ENCODE measurements at regions not wholly inside any gene's neighbourhood (a gene's known extent, or its start where the extent isn't known, plus 50 kb on each side); places are given as distances from the start of the nearest gene placed in this dataset.

DNA sequence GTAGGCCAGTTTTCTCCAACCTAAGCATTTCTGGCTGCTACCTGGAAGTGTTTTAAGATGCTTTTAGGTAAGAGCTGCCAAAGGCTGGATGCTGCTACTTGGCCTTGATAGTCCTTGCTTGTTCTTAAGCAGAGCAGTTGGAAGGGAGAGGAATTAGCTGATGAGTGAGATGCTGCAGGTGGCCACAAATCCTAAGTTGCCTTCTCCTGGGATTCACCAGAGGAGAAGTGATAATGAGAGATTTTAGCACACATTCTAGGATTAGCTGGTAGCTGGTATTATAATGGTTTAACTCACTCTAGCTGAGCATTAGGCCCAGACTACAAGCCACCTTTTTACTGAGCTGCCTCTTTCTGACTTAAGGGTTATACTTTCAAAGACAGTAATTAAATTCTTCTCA, 442.9 kb upstream of the RAG2 start:
- H3K4me1 Mint-ChIP-seq (ENCODE audit: unreplicated experiment) = no peaks in the 10 kb centered on the region
- no peak for DNase-seq (ENCODE audit: extremely low spot score, unreplicated experiment)
- H3K36me3 Mint-ChIP-seq (ENCODE audit: unreplicated experiment) = no peaks in the 10 kb centered on the region
- no peaks in the 10 kb centered on the region for H3K9me3 Mint-ChIP-seq (ENCODE audit: unreplicated experiment)
- no peak overlapping the region for H3K4me3 Mint-ChIP-seq (ENCODE audit: unreplicated experiment)
- H3K27me3 Mint-ChIP-seq (ENCODE audit: unreplicated experiment) = no peaks in the 10 kb centered on the region
- no peak for TF ChIP-seq CTCF (IDR thresholded peaks at IDR 0.05)
- no peak overlapping the region for H3K27ac Mint-ChIP-seq (ENCODE audit: unreplicated experiment)

GRCh38 chr11:37038911-37039310, 440.9 kb upstream of the RAG2 start:
- Mint-ChIP-seq H3K27me3 (ENCODE audit: unreplicated experiment) (no peaks in the 10 kb centered on the region), H3K27ac (ENCODE audit: unreplicated experiment) (no peak overlapping the region), H3K9me3 (ENCODE audit: unreplicated experiment) (no peaks in the 10 kb centered on the region), H3K36me3 (ENCODE audit: unreplicated experiment) (no peaks in the 10 kb centered on the region), H3K4me1 (ENCODE audit: unreplicated experiment) (no peaks in the 10 kb centered on the region), H3K4me3 (ENCODE audit: unreplicated experiment) (no peak overlapping the region)
- DNase-seq (ENCODE audit: extremely low spot score, unreplicated experiment) = no peak
- TF ChIP-seq CTCF (IDR thresholded peaks at IDR 0.05) = no peak

GRCh38 chr11:37026741-37027140, 428.7 kb upstream of the RAG2 start:
- H3K4me1 Mint-ChIP-seq (ENCODE audit: unreplicated experiment) = no peaks in the 10 kb centered on the region
- DNase-seq (ENCODE audit: extremely low spot score, unreplicated experiment) = no peak
- H3K36me3 Mint-ChIP-seq (ENCODE audit: unreplicated experiment) = no peaks in the 10 kb centered on the region
- H3K9me3 Mint-ChIP-seq (ENCODE audit: unreplicated experiment) = peaks cover 5% of the 10 kb centered on the region
- H3K27me3 Mint-ChIP-seq (ENCODE audit: unreplicated experiment) = no peaks in the 10 kb centered on the region
- H3K27ac Mint-ChIP-seq (ENCODE audit: unreplicated experiment) = no peak overlapping the region
- no peak for TF ChIP-seq CTCF (IDR thresholded peaks at IDR 0.05)
- H3K4me3 Mint-ChIP-seq (ENCODE audit: unreplicated experiment) = no peak overlapping the region

DNA sequence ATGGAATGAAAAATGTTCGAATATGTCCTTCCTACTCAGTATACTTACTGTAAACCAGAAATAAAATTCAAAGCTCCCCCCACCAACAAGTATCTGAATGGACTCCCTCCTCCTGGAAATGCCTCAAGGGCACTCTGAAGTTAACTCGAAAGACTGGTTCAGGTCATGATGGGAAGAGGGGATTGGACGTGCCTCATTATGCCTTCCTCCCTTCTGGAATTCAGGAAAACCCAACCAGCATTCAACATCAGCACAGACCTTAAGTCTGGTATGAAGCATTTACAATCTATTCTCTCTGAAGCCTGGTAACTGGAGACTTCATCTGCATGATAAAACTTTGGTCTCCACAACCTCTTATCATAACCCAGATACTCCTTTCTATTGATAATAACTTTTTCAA, 428.3 kb upstream of the RAG2 start:
- H3K4me3 Mint-ChIP-seq (ENCODE audit: unreplicated experiment) = no peak overlapping the region
- peaks cover under 1% of the 10 kb centered on the region for H3K9me3 Mint-ChIP-seq (ENCODE audit: unreplicated experiment)
- DNase-seq (ENCODE audit: extremely low spot score, unreplicated experiment) = no peak
- H3K36me3 Mint-ChIP-seq (ENCODE audit: unreplicated experiment) = no peaks in the 10 kb centered on the region
- no peaks in the 10 kb centered on the region for H3K27me3 Mint-ChIP-seq (ENCODE audit: unreplicated experiment)
- no peak for TF ChIP-seq CTCF (IDR thresholded peaks at IDR 0.05)
- no peaks in the 10 kb centered on the region for H3K4me1 Mint-ChIP-seq (ENCODE audit: unreplicated experiment)
- H3K27ac Mint-ChIP-seq (ENCODE audit: unreplicated experiment) = no peak overlapping the region

DNA sequence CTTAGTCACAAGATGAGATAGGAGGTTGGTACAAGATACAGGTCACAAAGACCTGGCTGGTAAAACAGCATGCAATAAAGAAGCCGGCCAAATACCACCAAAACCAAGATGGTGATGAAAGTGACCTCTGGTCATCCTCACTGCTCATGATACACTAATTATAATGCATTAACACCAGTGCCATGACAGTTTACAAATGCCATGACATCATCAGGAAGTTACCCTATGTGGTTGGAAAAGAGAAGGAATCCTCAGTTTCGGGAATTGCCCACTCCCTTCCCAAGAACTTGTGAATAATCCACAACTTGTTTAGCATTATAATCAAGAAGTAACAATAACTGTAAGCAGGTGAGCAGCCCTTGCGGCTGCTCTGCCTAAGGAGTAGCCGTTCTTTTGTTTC, 408.5 kb upstream of the RAG2 start:
- H3K27me3 Mint-ChIP-seq (ENCODE audit: unreplicated experiment) = peaks cover 2% of the 10 kb centered on the region

More for the DNA sequence above, 408.5 kb upstream of the RAG2 start:
- no peak for TF ChIP-seq CTCF (IDR thresholded peaks at IDR 0.05)
- Mint-ChIP-seq H3K4me1 (ENCODE audit: unreplicated experiment) (no peaks in the 10 kb centered on the region), H3K36me3 (ENCODE audit: unreplicated experiment) (no peaks in the 10 kb centered on the region), H3K9me3 (ENCODE audit: unreplicated experiment) (peaks cover under 1% of the 10 kb centered on the region), H3K27ac (ENCODE audit: unreplicated experiment) (no peak overlapping the region), H3K4me3 (ENCODE audit: unreplicated experiment) (no peak overlapping the region)
- DNase-seq (ENCODE audit: extremely low spot score, unreplicated experiment) = no peak

Measured in osteocyte (in vitro differentiated cells).